DMS79 (cell line): ENCODE measurements at regions not wholly inside any gene's neighbourhood (a gene's known extent, or its start where the extent isn't known, plus 50 kb on each side); places are given as distances from the start of the nearest gene placed in this dataset.

Experiments
- DNase-seq: peaks from one replicate; lab custom pipeline; 2025; lab: John Stamatoyannopoulos, UW

DNA sequence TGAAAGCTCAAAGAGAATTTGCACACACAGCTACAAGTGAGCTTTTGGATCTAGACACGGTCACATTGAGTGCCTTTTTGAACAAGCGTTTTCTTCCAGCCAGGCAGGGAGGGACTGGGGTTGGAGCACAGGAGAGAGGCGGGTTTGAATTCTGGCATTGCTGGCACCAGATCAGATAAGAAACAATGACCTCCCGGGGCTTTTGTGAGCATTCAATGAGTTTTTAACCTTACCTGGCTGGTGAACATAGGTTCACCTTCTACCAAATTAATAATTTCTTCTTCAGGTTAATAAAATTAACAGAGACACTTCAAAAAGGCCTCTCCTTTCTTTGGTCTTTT is 312.9 kb upstream of the MSX2 start:
- DNase-seq: no peak

DNA sequence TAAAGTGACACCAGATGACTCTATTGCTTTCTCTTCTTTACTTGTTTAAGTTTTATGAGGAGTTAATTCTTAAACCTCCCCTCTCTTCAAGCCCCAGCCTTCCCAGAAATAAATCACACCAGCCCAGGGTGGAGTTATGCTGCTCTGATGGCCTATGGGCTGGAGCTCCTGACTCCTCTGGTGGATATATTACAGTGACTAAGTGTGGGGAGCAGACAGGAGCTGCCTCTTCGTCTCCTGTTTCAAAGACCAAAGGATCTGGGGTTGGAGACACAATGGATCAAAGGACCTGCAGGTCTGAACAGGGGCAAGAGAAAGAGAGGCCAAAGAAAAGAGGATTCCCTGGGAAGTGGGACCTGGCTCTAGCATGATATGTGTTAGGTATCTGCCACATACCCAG is 312.0 kb upstream of the MSX2 start:
- DNase-seq: no peak

DNA sequence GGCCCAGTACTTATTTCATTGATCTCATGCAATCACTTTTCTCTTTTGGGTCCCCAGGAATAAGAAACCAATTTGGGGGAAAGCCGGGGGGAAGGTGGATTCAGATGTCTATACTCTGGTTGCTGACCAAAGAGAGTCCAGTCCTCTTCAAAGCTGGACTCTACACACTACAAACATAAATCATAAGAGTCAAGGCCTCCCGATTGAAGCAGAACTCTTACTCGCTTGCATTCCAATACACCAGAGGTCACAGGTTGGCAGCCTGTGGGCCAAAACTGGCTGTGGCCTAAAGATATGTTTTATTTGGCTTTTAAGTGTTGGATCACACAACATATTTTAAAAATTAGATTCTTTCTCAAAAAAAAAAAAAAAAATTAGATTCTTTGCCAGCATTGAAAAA is 311.4 kb upstream of the MSX2 start:
- DNase-seq: no peak

DNA sequence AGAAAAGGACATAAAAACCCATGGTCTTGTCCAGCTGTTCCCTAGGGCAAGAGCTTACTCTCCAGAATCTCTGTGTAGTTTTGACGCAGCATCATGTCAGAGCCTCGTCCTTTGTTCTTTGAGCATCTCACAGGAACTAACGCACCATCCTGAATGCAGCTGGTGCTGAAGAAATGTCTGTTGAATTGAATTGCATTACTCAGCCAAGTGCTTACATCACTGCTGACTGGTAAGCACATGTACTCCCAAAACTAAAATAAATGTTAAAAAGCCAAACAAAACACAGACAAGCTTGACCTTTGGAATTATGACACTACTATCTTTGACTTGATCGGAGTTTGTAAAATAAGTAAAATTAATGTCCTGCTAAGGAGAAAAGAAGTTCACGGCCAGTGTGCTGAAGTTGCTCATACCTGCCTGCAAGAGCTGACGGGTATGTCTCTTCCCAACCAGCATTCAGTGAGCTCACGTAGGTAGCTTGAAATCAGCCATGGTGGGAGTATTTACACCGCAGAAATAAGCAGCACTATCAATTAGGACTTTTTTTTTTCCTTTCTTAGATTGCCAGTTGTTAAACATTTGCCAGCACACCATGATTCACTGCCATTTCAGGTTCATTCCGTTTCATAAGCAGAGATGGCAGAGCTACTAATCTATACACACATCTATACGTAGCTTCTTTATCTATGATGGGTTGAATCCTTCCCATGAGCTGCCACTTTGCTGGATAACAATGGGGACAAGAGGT is 310.6 kb upstream of the MSX2 start:
- no peak for DNase-seq

DNA sequence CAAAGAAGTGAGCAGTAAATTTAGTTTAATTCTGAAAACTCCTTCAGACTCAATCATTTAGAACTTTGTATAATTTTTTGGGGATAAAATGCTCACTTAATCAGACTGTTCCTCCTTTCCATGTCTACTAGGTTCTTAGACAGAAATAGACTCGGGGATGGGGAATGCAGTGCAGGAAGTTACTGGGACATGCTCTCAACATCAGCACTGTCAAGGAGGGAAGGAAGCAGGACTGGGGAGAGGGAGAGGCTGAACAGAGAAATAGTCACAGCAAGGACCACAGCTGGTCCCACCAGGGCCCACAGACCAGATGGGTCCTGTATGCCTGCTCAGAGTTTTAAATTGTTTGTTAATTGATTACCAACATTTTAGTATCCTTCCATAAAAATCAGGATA is 310.1 kb upstream of the MSX2 start:
- no peak for DNase-seq

DNA sequence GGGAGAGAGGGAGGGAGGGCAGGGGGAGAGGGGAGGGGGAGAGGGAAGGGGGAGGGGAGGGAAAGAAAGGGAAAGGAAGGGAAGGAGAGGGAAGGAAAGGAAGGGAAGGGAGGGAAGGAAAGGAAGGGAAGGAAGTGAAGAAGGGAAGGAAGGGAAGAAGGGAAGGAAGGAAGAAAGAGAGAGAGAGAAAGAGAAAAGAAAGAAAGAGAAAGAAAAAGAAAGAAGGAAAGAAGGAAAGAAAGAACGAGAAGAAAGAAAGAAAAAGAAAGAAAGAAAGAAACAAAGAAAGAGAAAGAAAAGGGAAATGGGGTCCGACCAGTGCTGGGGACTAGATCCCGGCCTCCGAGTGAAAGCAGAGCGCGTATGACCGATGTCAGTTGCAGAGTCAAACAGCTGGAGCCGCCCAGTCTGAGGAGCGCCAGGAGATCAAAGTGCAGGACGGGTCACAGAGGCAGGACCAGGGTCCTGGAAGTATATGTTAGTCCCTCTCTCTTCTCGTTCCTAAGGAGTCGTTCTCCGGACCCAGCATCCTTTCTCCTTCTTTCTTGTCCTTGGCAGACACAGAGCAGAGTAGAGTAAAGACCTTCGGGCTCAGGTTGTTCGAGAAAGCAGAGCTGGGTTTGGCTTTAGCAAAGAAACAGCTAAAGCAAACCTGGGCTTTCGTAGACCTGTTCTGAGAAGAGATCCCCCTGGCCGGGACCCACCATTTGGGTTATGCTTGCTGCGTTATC is 305.4 kb upstream of the MSX2 start:
- no peak for DNase-seq

DNA sequence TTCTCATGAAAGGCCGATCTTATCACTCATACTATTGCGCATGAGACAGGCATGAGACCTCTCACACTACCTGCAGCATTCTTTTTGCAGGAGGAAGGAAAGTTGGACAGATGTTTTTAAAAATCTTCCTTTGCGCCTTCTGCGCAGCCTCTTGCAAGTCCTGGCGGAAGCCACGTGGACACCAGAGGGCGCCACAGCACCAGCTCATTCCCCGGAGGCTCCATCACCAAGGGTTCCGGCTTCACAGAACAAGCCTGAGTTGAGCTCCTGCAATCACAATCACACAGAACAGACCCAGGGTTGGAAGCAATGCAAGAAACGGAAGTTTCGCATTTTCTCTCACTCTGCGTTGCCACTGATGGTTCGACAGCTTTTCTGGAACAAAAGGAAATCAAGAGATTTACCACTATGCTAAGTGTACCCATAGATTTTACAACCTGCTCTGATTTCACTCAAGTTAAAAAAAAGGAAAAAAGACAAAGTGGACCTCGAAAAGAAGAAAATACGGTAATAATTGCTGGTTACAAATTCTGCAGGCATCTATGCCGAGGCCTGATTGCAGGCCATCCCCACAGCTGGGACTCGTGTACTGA is 304.7 kb upstream of the MSX2 start:
- DNase-seq: no peak

DNA sequence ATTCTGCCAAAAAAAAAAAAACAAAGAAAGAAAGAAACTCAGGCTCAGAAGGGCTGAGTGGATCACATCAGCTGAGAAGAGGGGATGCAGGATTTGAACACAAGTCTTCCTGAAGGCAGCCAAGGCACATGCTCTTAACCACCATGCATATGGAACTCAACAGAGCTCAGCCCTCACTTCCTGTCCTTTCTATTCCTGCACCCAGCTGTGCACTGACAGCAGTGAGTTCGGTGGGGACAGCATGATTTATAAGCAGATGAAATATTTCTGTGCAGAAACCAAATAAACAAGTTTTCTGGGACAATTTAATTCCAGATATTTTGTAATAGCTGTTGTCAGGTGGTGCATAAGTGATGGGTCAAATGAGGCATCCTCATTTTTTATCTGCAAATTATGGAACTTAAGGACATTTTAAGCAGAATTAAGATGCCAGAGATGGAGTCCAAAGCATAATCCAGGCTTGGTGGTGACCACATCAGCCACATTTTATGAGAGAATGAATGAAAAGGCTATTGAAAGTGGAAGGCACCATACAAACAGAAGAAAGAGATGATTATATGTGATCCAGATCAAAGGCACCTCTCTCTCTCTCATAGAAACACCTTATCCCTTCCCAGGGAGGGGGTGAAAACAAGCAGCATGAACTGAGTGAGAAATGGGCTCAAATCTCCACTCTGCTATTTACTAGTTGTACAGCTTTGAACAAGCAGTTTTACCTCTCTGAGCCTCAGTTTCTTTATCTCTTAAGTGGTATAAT is 303.6 kb upstream of the MSX2 start:
- DNase-seq: no peak

DNA sequence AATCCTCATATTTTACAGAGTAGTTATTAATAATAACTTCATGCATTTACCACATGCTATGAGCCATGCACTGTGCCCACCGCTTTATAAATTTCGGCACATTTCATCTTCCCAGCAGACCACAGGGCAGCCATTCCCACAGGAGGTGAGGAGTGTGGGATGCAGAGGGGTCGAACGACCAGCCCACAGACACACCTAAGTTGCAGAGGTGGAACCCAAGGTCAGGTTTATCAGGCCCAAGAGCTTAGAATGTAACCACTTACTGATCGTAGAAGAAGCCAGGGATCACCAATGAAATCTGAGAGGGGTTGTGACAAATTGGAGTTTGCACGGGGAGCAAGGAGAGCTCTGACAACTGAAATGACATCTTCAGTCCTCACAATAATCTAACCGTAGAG is 303.0 kb upstream of the MSX2 start:
- no peak for DNase-seq

DNA sequence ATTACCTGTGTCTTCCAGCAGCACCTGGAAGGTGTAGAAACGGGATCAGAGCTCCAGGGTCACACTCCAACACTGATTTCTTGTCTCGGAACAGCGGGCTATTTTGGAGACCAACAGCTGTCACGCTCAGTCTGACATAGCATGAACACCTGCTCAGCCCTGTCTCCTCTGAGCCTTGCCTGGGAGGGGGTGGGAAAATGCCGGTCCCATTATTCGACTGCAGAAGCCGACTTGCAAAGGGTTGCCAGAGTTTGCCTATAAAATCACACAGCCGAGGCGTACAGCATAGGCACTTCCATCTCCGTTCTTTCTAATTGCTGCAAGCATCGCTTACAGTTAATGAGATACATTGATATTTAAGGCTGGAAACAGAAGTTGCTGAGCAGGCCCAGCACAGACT is 300.8 kb upstream of the MSX2 start:
- DNase-seq: no peak

DNA sequence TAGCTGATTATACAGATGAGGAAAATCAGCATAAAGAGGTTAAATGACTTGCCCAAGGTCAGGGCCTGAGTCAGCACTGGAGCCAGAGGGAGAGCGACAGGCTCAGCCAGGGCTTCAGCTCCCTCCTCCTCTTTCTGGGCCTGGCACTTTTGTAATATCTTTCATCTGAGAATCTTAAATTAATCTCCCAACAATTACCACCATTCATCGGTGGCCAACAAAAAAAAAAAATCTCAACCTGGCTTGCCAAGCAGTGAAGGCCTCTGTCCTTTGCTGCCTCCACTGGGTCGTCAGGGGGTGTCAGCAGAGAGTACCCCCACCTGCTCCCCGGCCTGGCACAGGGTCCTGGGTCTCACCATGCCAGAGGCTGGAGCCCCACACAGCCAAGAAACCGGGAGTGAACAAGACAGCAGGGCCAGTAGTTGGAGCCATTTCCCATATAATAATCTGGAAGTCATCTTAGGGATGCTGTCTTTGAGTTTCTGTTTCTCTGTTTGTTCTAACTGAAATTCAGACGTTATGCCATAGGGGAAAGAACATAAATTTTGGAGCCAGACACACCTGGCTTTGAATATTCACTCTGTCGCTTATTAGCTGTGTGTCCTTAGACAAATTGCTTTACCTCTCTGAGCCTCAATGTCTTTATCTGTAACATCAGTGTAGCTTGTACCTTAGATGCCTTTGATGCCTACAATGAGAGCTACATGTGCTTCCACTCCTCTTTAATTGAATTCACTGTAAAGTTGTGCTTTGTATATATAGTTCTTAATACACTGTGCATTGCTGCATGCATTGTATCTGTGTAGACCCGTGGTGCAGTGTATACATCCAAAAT is 299.9 kb upstream of the MSX2 start:
- no peak for DNase-seq

DNA sequence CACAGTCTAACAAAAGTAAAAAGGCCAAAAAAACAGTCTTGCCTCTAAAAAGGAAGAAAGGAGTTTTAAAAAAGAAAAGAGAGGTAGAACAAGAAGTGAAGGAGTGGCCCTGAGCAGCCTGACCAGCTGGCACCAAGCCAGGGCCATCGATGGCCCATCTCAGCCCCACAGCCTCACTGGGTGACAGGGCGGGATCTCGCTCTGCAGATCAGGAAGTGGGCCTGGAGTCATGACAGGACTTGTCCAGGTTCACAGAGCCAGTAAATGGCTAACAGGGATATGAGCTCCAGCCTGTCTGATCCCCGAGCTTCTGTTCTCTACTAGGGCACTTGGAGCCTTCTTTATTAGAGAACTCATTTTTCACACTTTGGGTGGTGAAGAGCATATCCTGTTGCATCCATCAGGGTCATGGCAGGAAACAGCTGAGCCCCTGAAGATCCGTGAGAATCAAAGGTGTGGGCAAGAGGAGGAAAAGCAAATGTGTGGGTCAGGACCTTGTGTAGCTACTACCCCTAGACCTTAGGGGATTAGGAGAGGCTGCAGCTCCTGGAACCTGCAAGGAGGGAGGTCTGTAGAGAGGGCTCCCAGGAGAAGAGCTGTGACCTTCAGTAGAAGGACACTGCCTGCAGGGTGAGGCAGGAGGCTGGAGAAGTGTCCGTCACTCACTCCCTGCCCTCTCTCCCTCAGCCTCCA is 299.0 kb upstream of the MSX2 start:
- DNase-seq: no peak

DNA sequence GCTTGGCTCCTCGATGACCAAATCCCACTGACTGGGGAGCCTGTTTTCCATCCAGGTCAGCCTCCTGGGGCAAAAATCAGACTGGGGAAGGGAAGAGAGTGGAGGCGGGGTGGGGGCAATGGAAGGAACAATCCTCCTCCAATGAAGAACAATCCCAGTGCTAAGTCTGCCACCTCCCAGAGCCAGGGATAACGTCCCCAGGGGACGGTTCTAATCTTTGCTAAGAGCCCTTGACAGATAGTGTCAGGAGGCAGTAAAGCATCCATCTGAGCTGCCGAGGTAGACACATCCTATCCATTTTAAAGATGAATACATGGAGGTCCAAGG is 298.5 kb upstream of the MSX2 start:
- DNase-seq: no peak

DNA sequence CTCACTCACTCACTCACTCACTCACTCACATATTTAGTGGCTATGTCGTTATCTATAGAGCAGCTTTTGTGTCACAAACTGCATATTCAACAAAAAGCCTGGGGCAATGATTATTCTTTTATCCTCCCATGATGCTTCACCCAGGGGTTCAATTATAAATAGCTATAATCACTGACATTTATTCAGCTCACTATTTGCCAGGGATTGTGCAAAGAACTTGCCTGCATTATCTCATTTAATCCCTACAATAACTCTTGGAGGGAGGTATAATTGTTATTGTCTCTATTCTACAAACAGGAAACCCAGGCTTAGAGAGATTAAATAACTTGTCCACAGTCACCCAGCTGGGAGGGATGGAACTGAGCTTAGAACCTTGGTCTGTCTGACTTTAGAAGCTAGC is 298.0 kb upstream of the MSX2 start:
- DNase-seq: no peak

DNA sequence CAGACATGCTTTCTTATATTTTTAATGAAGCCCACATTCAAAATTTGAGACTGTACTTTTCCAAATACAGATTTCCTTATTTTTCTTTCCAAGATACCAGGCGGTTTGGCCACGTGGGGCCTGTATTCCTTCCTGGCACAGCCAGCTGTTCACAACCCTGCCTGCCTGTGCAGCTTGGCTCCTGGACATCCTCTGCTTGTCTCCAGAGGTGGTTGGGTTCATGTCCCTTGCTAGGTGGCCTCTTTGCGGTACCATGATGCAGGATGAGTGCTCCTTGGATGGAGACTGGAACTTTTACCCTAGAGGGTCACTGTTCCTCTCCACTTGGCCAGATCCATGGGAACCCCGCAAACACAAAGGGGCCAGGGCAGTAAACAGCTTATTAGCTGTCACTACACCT is 297.5 kb upstream of the MSX2 start:
- DNase-seq: no peak

DNA sequence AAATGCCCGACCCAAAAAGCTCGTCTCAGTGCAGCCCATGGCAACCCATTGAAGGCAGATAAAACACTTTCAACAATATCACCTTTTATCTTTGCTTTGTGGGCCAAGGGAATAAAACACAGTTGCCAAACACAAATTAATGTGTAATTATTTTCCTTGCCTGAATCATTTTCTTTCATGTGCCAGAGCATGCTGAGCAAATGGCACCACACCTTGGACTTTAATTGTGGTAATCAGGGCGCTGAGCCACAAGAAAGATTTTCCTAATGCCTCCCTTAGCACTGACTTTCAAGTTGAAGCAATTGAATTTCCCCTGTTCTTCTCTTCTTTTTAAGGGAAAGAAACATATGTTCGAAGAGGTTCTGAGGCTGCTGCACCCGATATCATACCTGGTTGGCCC is 297.1 kb upstream of the MSX2 start:
- DNase-seq: no peak

DNA sequence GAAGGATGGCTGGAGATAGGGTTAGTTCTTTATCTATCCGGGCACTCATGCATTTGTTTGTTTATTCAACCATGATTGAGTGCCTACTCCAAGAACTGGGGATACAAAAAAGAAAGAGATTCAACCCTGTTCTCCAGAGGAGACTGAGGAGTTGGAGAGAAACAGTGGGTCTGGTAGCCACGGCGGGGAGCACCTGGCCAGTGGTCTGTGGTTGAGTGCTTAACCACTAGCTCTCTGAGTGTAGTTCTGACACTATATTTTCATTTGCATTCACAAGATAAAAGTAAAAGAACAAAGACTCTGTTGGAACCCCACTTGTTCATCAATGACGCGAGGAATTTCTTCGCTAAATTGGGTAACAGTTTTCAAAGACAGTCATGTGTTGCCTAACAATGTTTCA is 295.5 kb upstream of the MSX2 start:
- DNase-seq: no peak

DNA sequence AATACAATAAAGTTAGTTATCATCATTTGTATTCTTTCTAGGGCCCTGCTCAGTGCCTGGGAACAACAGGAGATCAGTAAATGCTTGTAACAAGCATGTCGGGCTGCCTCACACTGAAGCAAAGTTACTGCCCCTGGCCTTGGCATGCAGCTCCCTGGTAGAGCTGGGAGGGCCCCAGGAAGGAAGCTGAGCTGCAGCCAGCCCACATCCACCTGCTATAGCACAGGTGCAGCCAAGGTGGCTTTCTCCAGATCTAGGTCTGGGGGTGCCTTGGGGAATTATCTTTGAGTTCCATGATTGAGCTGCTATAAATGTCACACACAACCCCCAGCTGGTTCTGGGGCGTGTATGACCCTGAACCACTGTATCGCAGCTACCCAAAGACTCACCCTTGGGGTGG is 293.4 kb upstream of the MSX2 start:
- DNase-seq: no peak

DNA sequence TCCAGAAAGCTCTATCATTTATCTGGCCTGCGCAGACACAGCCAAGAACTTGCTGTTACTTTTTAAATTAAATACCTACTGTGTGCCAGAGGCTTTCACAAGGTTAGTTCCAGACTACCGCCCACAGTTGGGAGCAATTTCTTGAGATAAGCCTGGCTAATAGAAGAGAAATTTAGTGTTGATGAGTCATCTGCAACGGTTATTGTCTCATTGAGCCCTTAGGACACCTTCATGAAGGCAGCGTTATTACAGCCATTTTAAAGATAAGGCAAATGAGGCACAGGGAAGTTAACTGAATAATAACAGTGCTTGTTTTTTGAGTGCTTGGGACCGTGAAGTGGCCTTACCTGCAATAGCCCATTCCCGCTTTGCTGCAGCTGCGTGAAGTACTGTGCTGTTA is 292.9 kb upstream of the MSX2 start:
- DNase-seq: no peak

DNA sequence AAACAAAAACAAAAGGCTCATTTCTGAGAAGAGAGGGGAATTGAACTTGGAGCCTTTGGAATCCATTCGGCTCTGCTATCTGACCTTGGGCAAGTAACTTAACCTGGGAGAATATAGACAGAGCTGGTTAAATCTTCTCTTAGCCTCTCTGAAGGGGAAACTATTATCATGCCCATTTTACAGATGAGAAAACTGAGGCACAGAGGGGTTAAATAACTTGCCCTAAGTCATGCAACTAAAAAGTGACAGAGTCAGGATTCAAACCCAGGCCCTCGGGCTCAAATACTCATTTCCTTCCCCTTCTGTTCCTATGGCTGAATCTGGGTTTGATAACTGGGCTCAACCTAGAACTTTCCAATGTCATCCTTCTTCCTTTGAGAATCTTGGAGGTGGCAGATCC is 291.3 kb upstream of the MSX2 start:
- DNase-seq: no peak

DNA sequence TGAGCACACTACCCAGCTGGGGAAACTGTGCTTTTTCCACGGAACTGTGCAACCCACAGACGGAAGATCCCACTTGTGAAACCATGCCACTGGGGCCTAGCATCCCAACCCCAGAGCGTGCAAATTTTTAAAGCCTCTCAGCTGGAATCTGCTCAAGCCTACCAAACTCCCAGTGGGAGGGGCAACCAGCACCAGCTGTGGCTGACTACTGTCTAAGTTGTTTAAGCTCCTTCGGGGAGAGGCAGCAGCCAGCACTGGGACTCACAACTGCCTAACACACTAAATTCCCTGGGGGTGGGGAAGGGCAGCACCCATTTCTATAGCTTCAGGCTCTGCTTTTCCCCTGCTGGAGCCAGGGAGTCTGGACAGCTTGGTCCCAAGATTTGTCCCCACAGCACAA is 287.6 kb upstream of the MSX2 start:
- DNase-seq: no peak
